ENCODE measurements at regions not wholly inside any gene's neighbourhood (a gene's known extent, or its start where the extent isn't known, plus 50 kb on each side); places are given as distances from the start of the nearest gene placed in this dataset.

DNA sequence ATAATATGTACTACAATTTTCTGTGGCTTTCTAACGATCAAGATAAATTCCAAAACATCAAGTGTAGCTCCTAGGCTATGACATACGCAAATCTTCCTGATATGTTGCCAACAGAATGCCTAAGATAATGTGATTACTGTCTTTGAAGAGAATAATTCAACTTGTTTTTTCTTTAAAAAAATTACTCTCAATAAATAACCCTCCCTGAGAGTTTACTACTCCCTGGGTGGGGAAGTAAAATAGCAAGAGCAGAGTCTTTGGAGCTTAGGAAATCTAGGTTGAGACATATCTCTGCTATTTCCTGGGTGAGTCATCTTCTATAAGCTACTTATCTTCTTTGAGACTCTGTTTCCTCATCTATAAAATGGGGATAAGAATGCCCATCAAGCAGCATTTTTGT, 201.2 kb downstream of the ACTL7B start:
- no peak for DNase-seq (ENCODE audit: low spot score)
- no peak for TF ChIP-seq CTCF (IDR thresholded peaks at IDR 0.05; ENCODE audit: extremely low read depth, insufficient read depth, missing control alignments)
- in situ Hi-C loops (cut with MboI; ENCODE audit: low pct_unique_long_range_greater_than_20kb, low sequenced_read_pairs, unreplicated experiment), result no loop called here

DNA sequence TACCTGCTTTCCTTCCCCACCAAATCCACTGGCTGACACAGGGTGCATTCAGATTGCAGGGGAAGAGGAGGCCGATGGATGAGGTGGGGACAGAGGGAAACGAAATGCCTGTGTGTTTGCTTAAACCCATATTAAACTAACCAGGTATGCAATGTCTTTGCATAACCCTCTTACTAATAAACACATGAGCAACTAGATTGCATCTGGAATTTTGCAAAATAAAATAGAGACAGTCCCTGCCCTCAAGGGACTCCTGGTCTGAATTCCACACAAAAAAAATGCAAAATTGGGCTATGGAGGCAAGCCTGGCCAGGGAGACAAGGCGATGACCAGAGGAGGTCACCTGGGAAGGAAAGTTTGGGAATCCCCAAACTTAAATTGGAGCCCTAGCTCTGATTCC, 202.9 kb downstream of the ACTL7B start:
- in situ Hi-C loops (cut with MboI; ENCODE audit: low pct_unique_long_range_greater_than_20kb, low sequenced_read_pairs, unreplicated experiment), result no loop called here
- TF ChIP-seq CTCF (IDR thresholded peaks at IDR 0.05; ENCODE audit: extremely low read depth, insufficient read depth, missing control alignments), result no peak
- no peak for DNase-seq (ENCODE audit: low spot score)

- in situ Hi-C loops (cut with MboI; ENCODE audit: low pct_unique_long_range_greater_than_20kb, low sequenced_read_pairs, unreplicated experiment), result no loop called here
- DNase-seq (ENCODE audit: low spot score), result no peak
- TF ChIP-seq CTCF (IDR thresholded peaks at IDR 0.05; ENCODE audit: extremely low read depth, insufficient read depth, missing control alignments), result no peak
These were observed 205.0 kb downstream of the ACTL7B start for GRCh38 chr9:108650826-108651225.

DNA sequence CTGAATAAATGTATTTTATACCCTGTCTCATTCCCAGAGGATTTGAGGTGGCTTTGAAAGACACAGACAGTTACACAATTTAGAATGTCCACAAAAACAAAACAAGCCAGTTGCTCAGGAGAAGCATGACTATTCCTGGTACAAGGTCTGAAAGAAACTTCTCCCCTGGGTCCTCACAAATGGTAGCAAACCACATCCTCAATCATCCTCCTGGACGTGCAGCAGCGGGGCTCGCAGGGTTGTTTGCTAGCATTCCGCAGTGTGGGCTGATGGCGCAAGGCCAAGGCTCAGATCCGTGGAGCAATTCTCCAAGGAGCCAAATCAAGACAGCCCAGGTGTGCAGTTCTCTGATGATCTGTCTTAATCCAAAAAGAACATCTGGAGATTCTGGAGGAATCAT, 210.3 kb downstream of the ACTL7B start:
- DNase-seq (ENCODE audit: low spot score), result no peak

GRCh38 chr9:108643731-108644510, 211.9 kb downstream of the ACTL7B start:
- in situ Hi-C loops (cut with MboI; ENCODE audit: low pct_unique_long_range_greater_than_20kb, low sequenced_read_pairs, unreplicated experiment), result no loop called here
- no peak for DNase-seq (ENCODE audit: low spot score)
- TF ChIP-seq CTCF (IDR thresholded peaks at IDR 0.05; ENCODE audit: extremely low read depth, insufficient read depth, missing control alignments), result no peak

More for the DNA sequence above, 210.3 kb downstream of the ACTL7B start:
- no peak for TF ChIP-seq CTCF (IDR thresholded peaks at IDR 0.05; ENCODE audit: extremely low read depth, insufficient read depth, missing control alignments)
- in situ Hi-C loops (cut with MboI; ENCODE audit: low pct_unique_long_range_greater_than_20kb, low sequenced_read_pairs, unreplicated experiment), result no loop called here

DNA sequence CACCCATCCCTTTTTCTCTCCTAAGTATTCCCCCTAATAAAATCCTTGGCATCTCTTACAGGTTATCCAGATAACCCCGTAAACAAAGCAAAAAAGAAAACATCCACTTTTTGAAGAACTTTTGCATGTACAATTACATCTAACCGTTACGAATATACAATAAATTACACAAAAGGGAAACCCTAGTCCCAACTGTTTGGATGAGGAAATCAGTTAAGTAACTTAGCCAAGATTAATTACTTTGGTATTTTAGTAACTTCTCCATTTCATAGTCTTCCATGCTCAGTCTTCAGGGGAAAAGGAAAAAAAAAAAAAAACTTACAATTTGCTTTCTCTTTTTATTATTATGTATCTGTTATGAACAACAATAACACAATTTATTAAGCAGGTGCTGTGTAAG, 212.9 kb downstream of the ACTL7B start:
- in situ Hi-C loops (cut with MboI; ENCODE audit: low pct_unique_long_range_greater_than_20kb, low sequenced_read_pairs, unreplicated experiment), result no loop called here
- DNase-seq (ENCODE audit: low spot score), result no peak
- no peak for TF ChIP-seq CTCF (IDR thresholded peaks at IDR 0.05; ENCODE audit: extremely low read depth, insufficient read depth, missing control alignments)
